Neuronal stem cell (in vitro differentiated cells): ENCODE measurements at regions not wholly inside any gene's neighbourhood (a gene's known extent, or its start where the extent isn't known, plus 50 kb on each side); places are given as distances from the start of the nearest gene placed in this dataset.
"Not testable (repeated sequence)": the region's sequence is repeated elsewhere in the genome, so short reads cannot be mapped to it uniquely, and the experiment has no call there.

Source experiments
- DNase-seq: peaks from one replicate; pipeline ENCODE4 v3.0.0-alpha.2; 2013; ENCODE audit warnings: low spot score
- H2AFZ ChIP-seq: one replicate; pipeline ENCODE4 v1.6.1; 2013; ENCODE audit warnings: mild to moderate bottlenecking, low read length, inconsistent platforms
- H2AK5ac ChIP-seq: 2 replicates; pipeline ENCODE4 v1.6.1; 2013; ENCODE audit warnings: low read depth, mild to moderate bottlenecking, inconsistent platforms, low read length, moderate library complexity, mixed read lengths
- H2BK120ac ChIP-seq: 2 replicates; pipeline ENCODE4 v1.6.1; 2013; ENCODE audit warnings: low read depth, mild to moderate bottlenecking, inconsistent platforms, low read length, moderate library complexity, mixed read lengths
- H2BK12ac ChIP-seq: one replicate; pipeline ENCODE4 v1.6.1; 2013; ENCODE audit warnings: low read length, inconsistent platforms
- H2BK15ac ChIP-seq: 2 replicates; pipeline ENCODE4 v1.6.1; 2013; ENCODE audit warnings: mild to moderate bottlenecking, low read length, inconsistent platforms, mixed read lengths
- H2BK5ac ChIP-seq: one replicate; pipeline ENCODE4 v1.6.1; 2013; ENCODE audit warnings: inconsistent platforms, mild to moderate bottlenecking, low read length, moderate library complexity
- H3K14ac ChIP-seq: one replicate; pipeline ENCODE4 v1.6.1; 2013; ENCODE audit warnings: low read length, inconsistent platforms
- H3K18ac ChIP-seq: 2 replicates; pipeline ENCODE4 v1.6.1; 2013; ENCODE audit warnings: low read length, inconsistent platforms
- H3K23ac ChIP-seq: 2 replicates; pipeline ENCODE4 v1.6.1; 2013; ENCODE audit warnings: low read depth, mild to moderate bottlenecking, mixed read lengths, low read length, inconsistent platforms; ENCODE audit not compliant: poor library complexity
- H3K27ac ChIP-seq: replicated peaks from 3 replicates; pipeline ENCODE4 v1.5.1; 2013; ENCODE audit warnings: low read length, inconsistent platforms
- H3K27me3 ChIP-seq, 3 experiments: 2 replicates each; pipeline ENCODE4 v1.6.1; 2013; ENCODE audit warnings: low read length in 3 of 3, mild to moderate bottlenecking in 2 of 3, inconsistent platforms in 1 of 3, low read depth in 1 of 3, mixed read lengths in 1 of 3, moderate library complexity in 1 of 3; ENCODE audit not compliant: control insufficient read depth in 3 of 3, insufficient read depth in 3 of 3
- H3K36me3 ChIP-seq, 2 donors: replicated peaks in 1 of 2; 2 replicates each; pipeline ENCODE4 v1.6.1; 2013; ENCODE audit warnings: low read length in 2 of 2; ENCODE audit not compliant: control insufficient read depth in 2 of 2, insufficient read depth in 2 of 2
- H3K4ac ChIP-seq: 2 replicates; pipeline ENCODE4 v1.6.1; 2013; ENCODE audit warnings: inconsistent platforms, mild to moderate bottlenecking, low read length, moderate library complexity
- H3K4me1 ChIP-seq, 2 donors: 1 replicate in 1 of 2; 2 replicates in 1 of 2; pipeline ENCODE4 v1.6.1; 2013; ENCODE audit warnings: low read length in 2 of 2, low read depth in 1 of 2; ENCODE audit not compliant: control insufficient read depth in 2 of 2, insufficient read depth in 1 of 2
- H3K4me2 ChIP-seq: one replicate; pipeline ENCODE4 v1.6.1; 2013; ENCODE audit warnings: mild to moderate bottlenecking, low read length, inconsistent platforms; ENCODE audit not compliant: insufficient read depth, poor library complexity, severe bottlenecking
- H3K4me3 ChIP-seq, 2 donors: 2 replicates each; pipeline ENCODE4 v1.5.1; 2013; ENCODE audit warnings: low read length in 2 of 2, mild to moderate bottlenecking in 2 of 2, inconsistent platforms in 1 of 2, moderate library complexity in 1 of 2
- H3K79me1 ChIP-seq: one replicate; pipeline ENCODE4 v1.6.1; 2013; ENCODE audit warnings: low read depth, mild to moderate bottlenecking, inconsistent platforms, low read length, moderate library complexity
- H3K9ac ChIP-seq: one replicate; pipeline ENCODE4 v1.6.1; 2013; ENCODE audit warnings: mild to moderate bottlenecking, low read depth, low read length, inconsistent platforms; ENCODE audit not compliant: poor library complexity
- H3K9me3 ChIP-seq, 2 donors: replicated peaks in 1 of 2; 2 replicates each; pipeline versions ENCODE3 to v1.6.1; 2013; ENCODE audit warnings: low read length in 2 of 2, mild to moderate bottlenecking in 2 of 2, inconsistent platforms in 1 of 2, low read depth in 1 of 2, mixed read lengths in 1 of 2, moderate library complexity in 1 of 2; ENCODE audit not compliant: control insufficient read depth in 2 of 2, insufficient read depth in 1 of 2
- H4K8ac ChIP-seq: one replicate; pipeline ENCODE4 v1.6.1; 2013; ENCODE audit warnings: low read depth, mild to moderate bottlenecking, inconsistent platforms, low read length, moderate library complexity
- H4K91ac ChIP-seq: one replicate; pipeline ENCODE4 v1.6.1; 2013; ENCODE audit warnings: low read length, low read depth, mild to moderate bottlenecking, inconsistent platforms; ENCODE audit not compliant: poor library complexity
- WGBS, 2 donors: extraction: QIAGEN DNeasy Blood & Tissue Kit; methylation state at CpG; one replicate each; pipeline ENCODE4 v1.1.7; 2013; ENCODE audit warnings: missing lambda C conversion rate in 2 of 2, mixed read lengths in 1 of 2; ENCODE audit not compliant: insufficient read length in 2 of 2, insufficient replicate concordance in 1 of 2; ENCODE audit errors: extremely low coverage in 2 of 2; 5-methylcytosine and 5-hydroxymethylcytosine counted together

DNA sequence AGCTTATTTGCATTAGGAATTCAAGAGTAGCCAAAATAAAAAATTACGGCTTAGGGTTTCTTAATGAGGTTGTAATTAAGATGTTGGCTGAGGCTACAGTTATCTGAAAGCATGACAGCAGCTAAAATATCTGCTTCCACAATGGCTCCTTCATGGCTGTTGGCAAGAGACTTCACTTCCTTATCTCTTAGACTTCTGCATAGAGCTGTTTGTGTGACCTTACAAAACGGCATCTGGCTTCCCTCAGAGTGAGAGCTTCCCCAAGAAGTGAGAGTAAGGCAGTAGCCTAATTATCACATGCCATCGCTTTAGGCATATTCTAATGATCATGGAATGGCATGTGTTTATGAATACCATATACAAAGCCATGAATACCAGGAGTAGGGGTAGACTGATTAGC lies 57.6 kb downstream of the CCDC59 start:
- Histone ChIP-seq H2AFZ (no peak overlapping the region), H3K18ac (no peak overlapping the region), H4K8ac (no peak overlapping the region), H3K4me1 (peaks cover 0 to 11% of the 10 kb centered on the region in 2 donors), H2BK120ac (no peak overlapping the region), H3K79me1 (no peaks in the 10 kb centered on the region), H3K27ac (no peak overlapping the region), H3K36me3 (no peaks in the 10 kb centered on the region), H2BK12ac (no peak overlapping the region), H3K27me3 (no peaks in the 10 kb centered on the region), H3K9me3 (no peaks in the 10 kb centered on the region), H3K4me3 (no peak overlapping the region), H3K9ac (no peak overlapping the region), H3K23ac (no peak overlapping the region), H4K91ac (no peak overlapping the region), H3K4ac (no peak overlapping the region), H3K4me2 (no peak overlapping the region), H3K14ac (no peak overlapping the region), H2BK15ac (no peak overlapping the region), H2BK5ac (no peak overlapping the region), H2AK5ac (no peak overlapping the region)
- WGBS, 2 donors = no CpG with 5 or more reads among the region's 3 CpGs
- no peak for DNase-seq

DNA sequence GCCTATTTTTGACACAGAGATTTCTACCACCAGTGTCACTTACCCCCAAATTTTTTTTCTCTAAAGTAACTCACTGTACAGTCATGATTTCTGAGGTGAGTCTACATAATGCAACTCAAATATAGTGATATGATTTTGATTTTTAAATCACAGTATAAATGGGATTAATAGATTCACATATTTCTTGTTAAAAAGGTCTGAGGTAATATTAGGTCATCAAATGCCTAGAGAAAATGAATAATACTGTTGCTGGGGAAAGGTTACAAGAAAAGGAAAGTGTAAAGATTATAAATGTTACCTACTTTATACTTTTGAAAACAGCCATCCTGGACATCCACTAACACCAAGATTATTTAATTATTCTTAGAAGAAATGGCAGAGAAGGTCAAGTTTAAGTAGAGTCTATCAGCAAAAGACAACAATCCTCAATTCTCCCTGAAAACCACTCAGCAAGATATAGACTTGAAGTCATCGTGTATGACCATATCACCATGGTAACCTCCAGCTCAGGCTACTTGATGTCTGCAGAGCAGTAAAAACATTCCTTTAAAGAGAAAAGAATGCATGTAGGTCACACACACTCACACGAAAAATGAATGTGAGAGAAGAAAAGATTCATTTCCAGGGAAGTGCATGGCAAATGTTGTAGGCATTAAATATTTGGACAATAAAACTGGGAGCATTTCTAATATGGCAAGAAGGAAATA lies 58.7 kb downstream of the CCDC59 start:
- Histone ChIP-seq H3K36me3 (no peaks in the 10 kb centered on the region), H2BK5ac (no peak overlapping the region), H3K18ac (no peak overlapping the region), H3K9ac (no peak overlapping the region), H3K27me3 (no peaks in the 10 kb centered on the region), H2BK120ac (no peak overlapping the region), H3K14ac (no peak overlapping the region), H2AK5ac (no peak overlapping the region), H2AFZ (no peak overlapping the region), H2BK12ac (no peak overlapping the region), H3K23ac (no peak overlapping the region), H2BK15ac (no peak overlapping the region), H3K9me3 (no peaks in the 10 kb centered on the region), H3K4ac (no peak overlapping the region), H3K4me2 (no peak overlapping the region), H3K79me1 (no peaks in the 10 kb centered on the region), H4K8ac (no peak overlapping the region), H3K27ac (no peak overlapping the region), H4K91ac (no peak overlapping the region), H3K4me3 (no peak overlapping the region), H3K4me1 (peaks cover 0 to 11% of the 10 kb centered on the region in 2 donors)
- WGBS, 2 donors = no CpG with 5 or more reads among the region's 2 CpGs
- DNase-seq = no peak

DNA sequence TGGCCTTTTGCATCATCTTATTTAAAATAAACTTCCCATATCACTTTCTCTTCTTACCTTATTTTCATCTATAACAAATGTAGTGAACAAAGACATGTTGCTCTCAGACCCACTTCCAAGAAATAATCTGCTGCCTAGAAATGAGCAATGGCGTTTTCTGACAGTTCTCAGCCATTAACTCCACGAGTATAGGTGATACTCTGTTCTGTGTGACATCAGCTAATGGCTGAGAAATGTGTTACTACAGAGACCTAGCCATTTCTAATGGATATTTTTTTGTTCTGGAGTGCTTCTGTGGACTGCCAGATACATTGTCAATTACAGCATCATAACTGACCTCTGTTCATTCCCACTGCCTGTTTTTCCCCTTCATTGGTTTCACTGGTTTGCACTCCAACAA lies 67.8 kb downstream of the CCDC59 start:
- no CpG with 5 or more reads among the region's 2 CpGs for WGBS, 2 donors
- no peak overlapping the region for H3K27ac ChIP-seq

DNA sequence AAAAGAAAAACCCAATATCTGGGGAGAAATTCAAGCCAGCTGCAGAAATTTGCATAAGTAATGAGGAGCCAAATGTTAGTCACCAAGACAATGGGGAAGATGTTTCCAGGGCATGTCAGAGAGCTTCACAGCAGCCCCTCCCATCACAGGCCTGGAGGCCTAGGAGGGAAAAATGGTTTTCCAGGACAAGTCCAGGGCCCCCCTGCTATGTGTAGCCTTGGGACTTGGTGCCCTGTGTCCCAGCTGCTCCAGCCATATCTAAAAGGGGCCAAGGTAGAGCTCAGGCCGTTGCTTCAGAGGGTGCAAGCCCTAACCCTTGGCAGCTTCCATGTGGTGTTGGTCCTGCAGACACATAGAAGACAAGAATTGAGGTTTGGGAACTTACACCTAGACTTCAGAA lies 76.9 kb downstream of the CCDC59 start:
- H2BK12ac ChIP-seq, H3K18ac ChIP-seq, H4K8ac ChIP-seq, H3K27ac ChIP-seq, H2AK5ac ChIP-seq, H3K9ac ChIP-seq, H3K36me3 ChIP-seq, H3K23ac ChIP-seq, H2BK15ac ChIP-seq, H2BK5ac ChIP-seq, H3K79me1 ChIP-seq, H3K4me3 ChIP-seq, H2AFZ ChIP-seq, H2BK120ac ChIP-seq, H4K91ac ChIP-seq, H3K4ac ChIP-seq, H3K27me3 ChIP-seq, H3K4me1 ChIP-seq, DNase-seq, H3K14ac ChIP-seq, H3K4me2 ChIP-seq, H3K9me3 ChIP-seq: not testable (repeated sequence)
- no CpG with 5 or more reads among the region's 1 CpG for WGBS, 2 donors

More for the DNA sequence above, 67.8 kb downstream of the CCDC59 start:
- Histone ChIP-seq H3K23ac (no peak overlapping the region), H2BK15ac (no peak overlapping the region), H2BK120ac (no peak overlapping the region), H3K4me3 (no peak overlapping the region), H3K27me3 (peaks cover 0 to 6% (median 0%) of the 10 kb centered on the region in 3 experiments), H3K9ac (no peak overlapping the region), H3K79me1 (no peaks in the 10 kb centered on the region), H4K8ac (no peak overlapping the region), H3K9me3 (no peaks in the 10 kb centered on the region), H2BK12ac (no peak overlapping the region), H2BK5ac (no peak overlapping the region), H3K4me2 (no peak overlapping the region), H3K4ac (no peak overlapping the region), H3K18ac (no peak overlapping the region), H3K14ac (no peak overlapping the region), H4K91ac (no peak overlapping the region), H2AK5ac (no peak overlapping the region), H3K4me1 (no peaks in the 10 kb centered on the region), H3K36me3 (no peaks in the 10 kb centered on the region), H2AFZ (no peak overlapping the region)
- no peak for DNase-seq
